NCI-H510A (cell line): ENCODE measurements at regions not wholly inside any gene's neighbourhood (a gene's known extent, or its start where the extent isn't known, plus 50 kb on each side); places are given as distances from the start of the nearest gene placed in this dataset.
"Not testable (repeated sequence)": the region's sequence is repeated elsewhere in the genome, so short reads cannot be mapped to it uniquely, and the experiment has no call there.

Source experiments
- DNase-seq: peaks from one replicate; lab custom pipeline; 2025; lab: John Stamatoyannopoulos, UW

DNA sequence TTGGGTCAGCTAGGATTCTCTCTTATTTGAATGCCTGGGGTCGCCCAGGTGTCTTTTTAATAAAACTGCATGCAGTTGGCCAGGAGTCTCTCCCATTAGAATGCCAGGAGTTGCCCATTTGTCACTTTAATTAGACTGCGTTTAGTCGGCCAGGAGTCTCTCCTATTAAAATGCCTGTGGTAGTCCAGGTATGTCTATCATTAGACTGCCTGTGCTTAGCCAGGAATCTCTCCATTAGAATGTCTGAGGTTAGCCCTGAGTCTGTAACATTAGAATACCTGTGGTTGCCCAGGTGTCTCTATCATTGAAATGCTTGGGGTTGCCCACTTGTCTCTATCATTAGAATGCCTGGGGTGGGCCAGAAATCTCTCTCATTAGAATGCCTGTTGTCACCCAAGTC, 1470.9 kb downstream of the UQCRFS1 start:
- DNase-seq, result no peak

DNA sequence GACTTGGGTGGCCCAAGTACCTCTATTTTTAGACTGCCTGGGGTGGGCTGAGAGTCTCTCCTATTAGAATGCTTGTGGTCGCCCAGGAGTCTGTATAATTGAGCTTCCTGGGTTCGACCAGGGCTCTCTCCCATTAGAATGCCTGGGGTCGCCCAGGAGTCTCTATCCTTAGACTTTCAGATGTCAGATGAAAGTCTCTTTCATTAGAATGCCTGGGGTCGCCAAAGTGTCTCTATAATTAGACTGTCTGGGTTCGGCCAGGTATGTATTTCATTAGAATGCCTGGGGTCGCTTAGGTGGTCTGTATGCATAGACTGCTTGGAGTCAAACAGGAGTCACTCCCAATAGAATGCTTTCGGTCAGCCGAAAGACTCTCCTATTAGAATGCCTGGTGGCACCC, 1471.7 kb downstream of the UQCRFS1 start:
- no peak for DNase-seq

DNA sequence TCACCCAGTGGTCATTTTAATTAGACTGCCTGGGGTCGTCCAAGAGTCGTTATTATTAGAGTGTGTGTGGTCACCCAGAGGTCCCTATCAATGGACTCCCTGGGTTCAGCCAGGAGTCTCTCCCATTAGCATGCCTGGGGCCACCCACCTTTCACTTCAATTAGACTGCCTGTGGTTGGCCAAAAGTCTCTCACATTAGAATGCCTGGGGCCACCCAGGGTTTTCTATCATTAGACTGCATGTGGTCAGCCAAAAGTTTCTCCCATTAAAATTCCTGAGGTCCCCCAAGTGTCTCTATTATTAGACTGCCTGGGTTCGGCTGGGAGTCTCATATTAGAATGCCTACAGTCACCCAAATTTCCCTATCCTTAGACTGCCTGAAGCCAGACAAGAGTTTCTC, 1472.6 kb downstream of the UQCRFS1 start:
- DNase-seq, result no peak

DNA sequence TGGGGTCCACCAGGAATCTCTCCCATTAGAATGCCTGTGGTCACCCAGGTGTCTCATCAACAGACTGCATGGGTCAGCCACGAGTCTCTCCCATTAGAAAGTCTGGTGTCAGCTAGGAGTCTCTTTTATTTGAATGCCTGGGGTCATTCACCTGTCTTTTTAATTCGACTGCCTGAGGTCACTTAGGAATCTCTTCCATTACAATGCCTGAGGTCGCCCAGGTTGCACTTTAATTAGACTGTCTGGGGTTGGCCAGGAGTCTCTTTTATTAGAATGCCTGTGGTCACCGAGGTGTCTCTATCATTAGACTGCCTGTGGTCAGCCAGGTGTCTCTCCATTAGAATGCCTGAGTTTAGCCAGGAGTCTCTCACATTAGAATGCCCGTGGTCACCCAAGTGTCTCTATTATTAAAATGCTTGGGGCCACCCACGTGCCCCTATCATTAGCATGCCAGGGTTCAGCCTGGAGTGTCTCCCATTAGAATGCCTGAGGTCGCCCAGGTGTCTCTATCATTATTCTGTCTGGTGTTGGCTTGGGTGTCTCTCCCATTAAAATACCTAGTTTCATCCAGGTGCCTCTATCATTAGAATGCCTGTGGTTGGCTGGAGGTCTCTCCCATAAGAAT, 1474.3 kb downstream of the UQCRFS1 start:
- no peak for DNase-seq

DNA sequence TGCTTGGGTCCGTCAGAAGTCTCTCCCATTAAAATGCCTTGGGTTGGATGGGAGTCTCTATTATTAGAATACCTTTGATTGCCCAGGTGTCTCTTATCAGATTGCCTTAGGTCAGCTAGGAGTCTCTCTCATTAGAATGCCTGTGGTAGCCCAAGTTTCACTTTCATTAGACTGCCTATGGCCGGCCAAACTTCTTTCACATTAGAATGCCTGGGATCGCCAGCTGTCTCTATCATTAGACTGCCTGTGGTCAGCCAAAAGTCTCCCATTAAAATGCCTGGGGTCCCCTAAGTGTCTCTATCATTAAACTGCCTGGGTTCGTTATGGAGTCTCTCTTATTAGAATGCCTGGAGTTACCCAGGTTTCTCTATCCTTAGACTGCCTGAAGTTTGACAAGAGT, 1476.7 kb downstream of the UQCRFS1 start:
- no peak for DNase-seq

DNA sequence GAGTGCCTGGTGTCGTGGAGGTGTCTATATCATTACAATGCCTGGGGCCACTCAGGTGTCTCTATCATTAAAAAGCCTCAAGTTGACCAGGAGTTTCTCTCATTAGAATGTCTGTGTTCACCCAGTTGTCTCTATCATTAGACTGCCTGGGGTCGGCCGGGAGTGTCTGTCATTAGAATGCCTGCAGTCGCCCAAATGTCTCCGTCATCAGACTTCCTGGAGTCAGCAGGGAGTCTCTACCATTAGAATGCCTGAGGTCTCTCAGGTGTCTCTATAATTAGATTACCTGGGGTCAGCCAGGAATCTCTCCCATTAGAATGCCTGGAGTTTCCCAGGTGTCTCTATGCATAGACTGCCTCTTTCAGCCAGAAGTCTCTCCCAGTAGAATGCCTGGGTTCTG, 1477.6 kb downstream of the UQCRFS1 start:
- no peak for DNase-seq

DNA sequence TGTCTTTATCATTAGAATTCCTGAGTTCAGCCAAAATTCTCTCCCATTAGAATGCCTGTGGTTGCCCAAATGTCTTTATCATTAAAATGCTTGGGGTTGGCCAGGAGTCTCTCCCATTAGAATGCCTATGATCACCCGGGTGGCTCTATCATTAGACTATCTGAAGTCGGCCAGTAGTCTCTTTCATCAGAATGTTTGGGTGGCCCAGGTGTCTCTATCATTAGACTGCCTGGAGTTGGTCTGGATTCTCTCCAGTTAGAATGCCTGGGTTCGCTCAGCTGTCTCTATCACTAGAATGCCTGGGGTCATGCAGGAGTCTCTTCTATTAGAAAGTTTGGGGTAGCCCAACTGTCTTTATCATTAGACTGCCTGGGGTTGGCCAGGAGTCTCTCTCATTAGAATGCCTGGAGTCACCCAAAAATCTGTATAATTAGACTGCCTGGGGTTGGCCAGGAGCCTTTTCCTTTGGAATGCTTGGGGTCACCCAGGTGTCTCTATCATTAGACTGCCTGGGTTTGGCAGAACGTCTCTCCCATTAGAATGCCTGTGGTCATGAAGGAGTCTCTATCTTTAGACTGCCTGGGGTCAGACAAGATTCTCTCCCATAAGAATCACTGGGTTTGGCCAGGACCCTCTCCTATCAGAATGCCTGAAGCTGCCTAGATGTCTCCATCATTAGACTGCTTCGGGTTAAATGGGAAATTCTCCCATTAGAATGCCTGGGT, 1478.3 kb downstream of the UQCRFS1 start:
- DNase-seq, result no peak

DNA sequence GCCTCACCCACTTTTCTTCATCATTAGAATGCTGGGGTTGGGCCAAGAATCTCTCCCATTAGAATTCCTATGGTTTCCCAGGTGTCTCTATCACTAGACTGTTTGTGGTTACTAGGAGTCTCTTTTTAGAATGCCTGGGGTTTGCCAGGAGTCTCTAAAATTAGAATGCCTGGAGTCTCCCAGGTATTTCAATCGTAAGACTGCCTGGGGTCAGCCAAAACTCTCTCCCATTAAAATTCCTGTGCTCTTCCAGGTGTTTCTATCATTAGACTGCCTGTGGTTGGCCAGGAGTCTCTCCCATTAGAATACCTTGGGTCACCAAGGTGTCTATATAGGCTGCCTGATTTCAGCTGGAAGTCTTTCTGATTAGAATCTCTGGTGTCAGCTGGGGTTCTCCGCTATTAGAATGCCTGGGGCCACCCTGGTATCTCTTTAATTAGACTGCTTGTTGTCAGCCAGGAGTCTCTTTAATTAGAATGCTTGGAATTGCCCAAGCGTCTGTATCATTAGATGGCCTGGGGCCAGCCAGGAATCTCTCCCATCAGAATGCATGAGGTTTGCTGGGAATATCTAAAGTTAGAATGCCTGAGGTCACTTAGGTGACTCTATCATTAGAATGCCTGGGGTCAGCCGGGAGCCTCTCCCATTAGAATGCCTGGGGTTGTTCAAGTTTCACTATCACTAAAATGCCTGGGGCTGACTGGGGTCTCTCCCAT, 1479.2 kb downstream of the UQCRFS1 start:
- DNase-seq, result no peak

DNA sequence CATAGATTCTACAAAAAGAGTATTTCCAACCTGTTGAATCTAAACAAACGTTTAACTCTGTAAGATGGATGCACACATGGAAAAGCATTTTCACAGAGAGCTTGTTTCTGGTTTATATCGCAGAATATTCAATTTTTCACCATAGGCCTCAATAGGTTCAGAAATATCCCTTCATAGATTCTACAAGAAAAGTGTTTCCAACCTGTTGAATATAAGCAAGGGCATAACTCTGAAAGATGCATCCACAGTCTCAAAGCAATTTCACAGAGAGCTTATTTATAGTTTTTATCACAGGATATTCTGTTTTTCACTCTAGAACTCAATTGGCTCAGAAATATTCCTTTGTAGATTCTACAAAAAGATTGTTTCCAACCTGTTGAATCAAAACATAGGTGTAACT, 1483.6 kb downstream of the UQCRFS1 start:
- DNase-seq, result no peak

DNA sequence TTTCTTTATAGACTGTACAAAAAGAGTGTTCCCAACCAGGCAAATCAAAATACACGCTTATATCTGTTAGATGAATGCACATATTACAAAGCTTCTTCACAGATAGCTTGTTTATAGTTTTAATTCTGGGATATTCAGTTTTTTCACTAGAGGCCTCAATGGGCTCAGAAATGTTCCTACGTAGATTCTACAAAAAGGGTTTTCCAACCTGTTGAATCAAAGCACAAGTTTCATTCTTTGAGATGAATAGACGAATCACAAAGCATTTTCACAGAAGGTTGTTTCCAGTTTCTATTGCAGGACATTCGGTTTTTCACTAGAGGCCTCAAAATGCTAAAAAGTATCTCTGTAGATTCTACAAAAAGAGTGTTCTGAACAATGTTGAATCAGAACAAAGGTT, 1490.3 kb downstream of the UQCRFS1 start:
- DNase-seq, result no peak

DNA sequence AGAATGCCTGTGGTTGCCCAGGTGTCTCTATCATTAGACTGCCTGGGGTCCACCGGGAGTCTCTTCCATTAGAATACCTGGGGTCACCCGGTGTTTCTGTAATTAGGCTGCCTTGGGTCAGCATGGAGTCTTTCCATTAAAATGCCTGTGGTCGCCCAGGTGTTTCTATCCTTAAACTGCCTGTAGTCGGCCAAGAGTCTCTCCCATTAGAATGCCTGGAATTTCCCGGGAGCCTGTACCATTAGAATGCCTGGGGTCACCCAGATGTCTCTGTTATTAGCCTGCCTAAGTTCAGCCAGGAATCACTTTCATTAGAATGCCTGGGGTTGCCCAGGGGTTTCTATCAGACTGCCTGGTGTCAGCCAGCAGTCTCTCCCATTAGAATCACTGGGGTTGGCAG, 1492.8 kb downstream of the UQCRFS1 start:
- no peak for DNase-seq

DNA sequence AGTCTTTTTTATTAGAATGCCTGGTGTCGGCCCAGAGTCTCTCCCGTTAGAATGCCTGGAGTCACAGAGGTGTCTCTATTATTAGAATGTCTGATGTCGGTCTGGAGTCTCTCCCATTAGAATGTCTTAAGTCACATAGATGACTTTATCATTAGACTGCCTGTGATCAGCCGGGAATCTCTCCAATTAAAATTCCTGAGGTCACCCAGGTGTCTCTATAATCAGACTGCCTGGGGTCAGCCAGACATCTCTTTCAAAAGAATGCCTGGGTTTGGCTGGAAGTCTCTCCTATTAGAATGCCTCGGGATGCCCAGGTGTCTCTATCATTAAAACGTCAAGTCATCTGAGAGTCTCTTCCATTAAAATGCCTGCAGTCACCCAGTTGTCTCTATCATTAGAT, 1493.9 kb downstream of the UQCRFS1 start:
- no peak for DNase-seq

DNA sequence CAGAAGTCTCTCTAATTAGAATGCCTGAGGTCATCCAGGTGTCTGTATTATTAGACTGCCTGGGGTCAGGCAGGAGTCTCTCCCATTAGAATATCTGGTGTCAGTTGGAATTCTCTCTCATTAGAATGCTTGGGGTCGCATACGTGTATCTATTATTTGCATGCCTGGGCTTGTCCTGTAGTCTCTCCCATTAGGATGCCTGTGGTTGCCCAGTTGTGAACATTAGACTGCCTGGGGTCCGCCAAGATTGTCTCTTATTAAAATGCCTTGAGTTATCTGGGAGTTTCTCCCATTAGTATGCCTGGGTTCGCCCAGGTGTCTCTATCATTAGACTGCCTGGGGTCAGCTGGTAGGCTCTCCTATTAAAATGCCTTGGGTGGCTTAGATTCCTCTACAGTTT, 1494.7 kb downstream of the UQCRFS1 start:
- no peak for DNase-seq

DNA sequence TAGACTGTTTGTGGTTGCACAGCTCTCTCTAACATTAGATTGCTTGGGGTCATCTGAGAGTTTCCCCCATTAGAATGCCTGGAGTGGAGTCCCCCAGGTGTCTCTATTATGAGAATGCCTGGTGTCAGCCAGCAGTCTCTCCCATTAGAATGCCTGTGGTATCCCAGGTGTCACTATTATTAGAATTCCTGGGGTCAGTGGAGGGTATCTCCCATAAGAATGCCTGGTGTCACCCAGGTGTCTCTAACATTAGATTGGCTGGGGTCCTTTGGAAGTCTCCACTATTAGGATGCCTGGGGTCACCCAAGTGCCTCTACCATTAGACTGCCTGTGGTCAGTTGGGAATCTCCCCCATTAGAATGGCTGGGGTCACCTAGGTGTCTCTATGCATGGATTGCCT, 1495.1 kb downstream of the UQCRFS1 start:
- no peak for DNase-seq

DNA sequence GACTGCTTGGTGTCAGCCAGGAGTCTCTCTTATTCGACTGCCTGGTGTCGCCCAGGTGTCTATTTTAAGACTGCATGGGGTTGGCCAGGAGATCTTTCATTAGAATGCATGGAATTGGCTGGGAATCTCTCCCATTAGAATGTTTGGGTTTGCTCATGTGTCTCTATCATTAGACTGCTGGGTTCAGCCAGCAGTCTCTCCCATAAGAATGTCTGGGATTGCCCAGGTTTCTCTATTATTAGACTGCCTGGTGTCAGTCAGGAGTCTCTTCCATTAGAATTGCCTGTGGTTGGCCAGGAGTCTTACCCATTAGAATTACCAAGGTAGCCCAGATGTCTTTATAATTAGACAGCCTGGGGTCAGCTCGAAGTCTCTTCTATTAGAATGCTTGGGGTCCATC, 1496.0 kb downstream of the UQCRFS1 start:
- DNase-seq, result no peak

DNA sequence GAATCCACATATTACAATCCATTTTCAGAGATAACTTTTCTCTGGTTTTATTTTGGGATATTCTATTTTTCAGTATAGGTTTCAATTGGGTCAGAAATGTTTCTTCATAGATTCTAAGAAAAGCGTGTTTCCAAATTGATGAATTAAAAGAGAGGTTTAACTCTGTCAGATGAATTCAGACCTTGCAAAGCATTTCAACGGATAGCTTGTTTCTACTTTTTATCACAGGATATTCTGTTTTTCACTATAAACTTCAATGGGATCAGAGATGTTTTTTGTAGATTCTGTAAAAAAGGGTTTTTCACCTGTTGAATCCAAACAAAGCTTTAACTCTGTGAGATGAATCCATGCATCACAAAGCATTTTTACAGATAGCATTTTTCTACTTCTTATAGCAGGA, 1498.1 kb downstream of the UQCRFS1 start:
- DNase-seq, result no peak

DNA sequence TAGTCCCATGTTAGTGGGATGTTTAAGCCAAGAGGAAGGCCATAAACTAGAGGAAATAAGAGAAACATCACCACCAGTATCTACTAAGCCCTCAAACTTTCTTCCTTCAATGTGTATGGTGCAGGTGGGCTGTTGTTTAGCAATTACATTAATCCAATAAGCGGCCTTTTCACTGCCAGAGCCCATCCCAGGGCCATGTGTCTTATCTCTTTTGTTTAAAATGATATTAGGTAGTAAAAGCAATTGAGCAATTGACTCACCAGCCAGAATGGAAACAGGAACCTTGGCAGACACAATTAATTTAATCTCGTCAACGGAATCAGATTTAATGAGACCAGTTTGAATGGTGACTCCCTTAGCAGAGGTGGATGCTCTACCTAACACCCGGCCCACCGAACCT, 1503.5 kb downstream of the UQCRFS1 start:
- DNase-seq, result no peak

DNA sequence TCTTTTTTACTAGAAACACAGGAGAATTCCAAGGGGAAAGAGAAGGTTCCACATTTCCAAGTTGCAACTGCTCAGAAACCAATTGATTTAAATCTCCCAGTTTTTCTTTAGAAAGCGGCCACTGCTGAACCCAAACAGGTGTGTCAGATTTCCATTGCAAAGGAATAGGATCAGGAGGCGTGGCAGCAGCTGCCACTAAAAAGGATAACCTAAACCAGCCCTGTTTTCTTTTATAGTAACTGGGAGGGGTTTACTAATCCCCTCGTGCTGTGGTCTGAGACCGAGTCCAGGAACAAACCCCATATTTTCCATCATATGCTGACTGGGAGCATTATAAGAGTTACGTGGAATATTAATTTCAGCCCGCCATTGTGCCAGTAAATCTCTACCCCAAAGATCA, 1504.0 kb downstream of the UQCRFS1 start:
- not testable (repeated sequence) for DNase-seq

DNA sequence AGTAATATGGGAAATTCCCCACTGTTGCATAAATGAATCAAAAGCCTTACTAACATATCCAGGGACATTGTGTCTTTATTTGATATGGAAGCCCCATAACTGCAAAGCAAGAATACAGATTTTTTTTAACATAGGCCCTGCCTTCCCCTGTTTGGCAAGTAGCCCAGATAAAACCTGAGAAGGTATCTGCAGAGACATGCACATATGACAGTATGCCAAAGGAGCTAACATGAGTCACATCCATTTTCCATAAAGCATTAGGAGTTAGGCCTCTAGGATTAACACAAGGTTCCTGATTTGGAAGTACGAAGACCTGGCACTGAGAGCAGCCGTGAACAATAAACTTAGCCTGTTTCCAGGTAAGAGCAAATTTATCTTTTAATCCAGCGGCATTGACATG, 1505.9 kb downstream of the UQCRFS1 start:
- not testable (repeated sequence) for DNase-seq

DNA sequence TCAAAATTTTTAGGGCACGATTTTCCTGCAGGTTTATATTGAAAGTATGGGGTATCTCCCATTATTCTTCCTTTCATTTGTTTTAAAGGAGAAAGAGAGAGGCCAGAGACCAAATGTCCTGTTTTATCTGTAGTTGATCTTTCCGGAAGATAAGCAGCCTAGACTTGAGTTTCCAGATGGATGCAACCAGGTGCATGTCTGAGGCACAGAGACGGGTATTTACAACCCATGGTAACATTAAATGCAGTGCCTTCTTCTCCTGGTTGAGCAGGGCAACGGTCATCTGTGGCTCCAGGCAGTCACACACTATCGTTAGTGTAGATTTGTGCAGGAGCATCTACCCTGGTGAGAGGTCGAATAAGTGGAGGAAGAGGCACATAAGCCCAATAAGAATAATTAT, 1507.1 kb downstream of the UQCRFS1 start:
- DNase-seq, result no peak

DNA sequence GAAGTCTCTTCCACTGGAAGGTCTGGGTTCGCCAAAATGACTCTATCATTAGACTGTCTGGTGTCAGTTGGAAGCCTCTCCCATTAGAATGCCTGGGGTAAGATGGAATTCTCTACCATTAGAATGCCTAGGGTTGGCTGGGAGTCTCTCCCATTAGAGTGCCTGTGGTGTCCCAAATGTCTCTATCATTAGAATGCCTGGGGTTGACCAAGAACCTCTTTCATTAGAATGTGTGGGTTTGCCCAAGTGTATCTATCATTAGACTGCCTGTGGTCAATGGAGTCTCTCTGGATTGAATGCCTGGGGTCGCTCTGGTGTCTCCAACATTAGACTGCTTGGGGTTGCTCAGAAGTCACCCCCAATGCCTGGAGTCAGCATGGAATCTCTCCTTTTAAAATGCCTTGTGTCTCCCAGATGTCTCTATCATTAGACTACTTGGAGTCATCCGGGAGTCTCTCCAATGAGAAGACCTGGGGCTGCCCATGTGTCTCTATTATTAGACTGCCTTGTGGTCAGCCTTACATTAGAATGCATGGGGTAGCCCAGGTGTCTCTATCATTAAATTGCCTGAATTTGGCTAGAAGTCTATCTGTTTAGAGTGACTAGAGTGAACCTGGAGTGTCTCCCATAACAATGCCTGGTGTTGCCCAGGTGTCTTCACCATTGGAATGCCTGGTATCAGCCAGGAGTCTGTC, 1518.4 kb downstream of the UQCRFS1 start:
- no peak for DNase-seq

DNA sequence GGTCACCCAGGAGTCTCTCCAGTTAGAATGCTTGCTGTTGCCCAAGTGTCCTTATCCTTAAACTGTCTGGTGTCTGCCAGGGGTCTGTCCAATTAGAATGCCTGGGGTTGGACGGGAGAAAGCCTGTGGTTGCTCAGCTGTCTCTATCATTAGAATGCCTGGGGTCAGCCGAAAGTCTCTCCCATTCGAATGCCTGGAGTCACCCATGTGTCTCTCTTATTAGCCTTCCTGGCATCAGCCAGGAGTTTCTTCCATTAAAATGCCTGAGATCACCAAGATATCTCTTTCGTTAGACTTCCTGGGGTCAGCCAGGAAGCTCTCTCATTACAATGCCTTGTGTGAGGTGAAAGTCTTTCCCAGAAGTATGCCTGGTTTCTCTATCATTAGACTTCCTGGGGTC, 1521.0 kb downstream of the UQCRFS1 start:
- no peak for DNase-seq

DNA sequence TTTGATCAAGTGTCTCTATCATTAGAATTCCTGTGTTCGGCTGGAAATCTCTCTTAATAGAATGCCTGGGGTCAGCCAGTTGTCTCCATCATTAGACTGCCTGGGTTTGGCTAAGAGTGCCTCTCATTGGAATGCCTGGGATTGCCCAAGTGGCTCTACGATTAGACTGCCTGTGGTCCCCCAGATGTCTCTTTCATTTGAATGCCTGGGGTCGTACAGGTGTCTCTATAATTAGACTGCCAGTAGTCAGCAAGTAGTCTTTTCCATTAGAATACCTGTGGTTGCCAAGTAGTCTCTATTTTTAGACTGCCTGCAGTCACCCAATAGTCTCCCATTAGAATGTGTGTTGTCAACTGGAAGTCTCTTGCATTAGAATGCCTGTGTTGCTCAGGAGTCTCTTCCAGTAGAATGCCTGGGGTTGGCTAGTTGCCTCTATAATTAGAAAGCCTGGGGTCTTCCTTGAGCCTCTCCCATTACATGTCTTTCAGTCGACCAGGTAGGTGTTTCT, 1523.2 kb downstream of the UQCRFS1 start:
- DNase-seq, result no peak
